B cell (primary cell): ENCODE measurements at regions not wholly inside any gene's neighbourhood (a gene's known extent, or its start where the extent isn't known, plus 50 kb on each side); places are given as distances from the start of the nearest gene placed in this dataset.

Experiments used
- EZH2 ChIP-seq: IDR thresholded peaks from 2 replicates; pipeline ENCODE4 v1.6.1; 2012; ENCODE audit warnings: borderline replicate concordance, low read depth, mild to moderate bottlenecking, moderate library complexity, low read length; ENCODE audit not compliant: insufficient read depth, poor library complexity, severe bottlenecking
- TF ChIP-seq, protein P1 (sequence below): fragments of 200-600 bp; IDR thresholded peaks from one replicate; pipeline ENCODE4 v1.8.0; 2022; ENCODE audit warnings: antibody characterized with exemption, mild to moderate bottlenecking

DNA sequence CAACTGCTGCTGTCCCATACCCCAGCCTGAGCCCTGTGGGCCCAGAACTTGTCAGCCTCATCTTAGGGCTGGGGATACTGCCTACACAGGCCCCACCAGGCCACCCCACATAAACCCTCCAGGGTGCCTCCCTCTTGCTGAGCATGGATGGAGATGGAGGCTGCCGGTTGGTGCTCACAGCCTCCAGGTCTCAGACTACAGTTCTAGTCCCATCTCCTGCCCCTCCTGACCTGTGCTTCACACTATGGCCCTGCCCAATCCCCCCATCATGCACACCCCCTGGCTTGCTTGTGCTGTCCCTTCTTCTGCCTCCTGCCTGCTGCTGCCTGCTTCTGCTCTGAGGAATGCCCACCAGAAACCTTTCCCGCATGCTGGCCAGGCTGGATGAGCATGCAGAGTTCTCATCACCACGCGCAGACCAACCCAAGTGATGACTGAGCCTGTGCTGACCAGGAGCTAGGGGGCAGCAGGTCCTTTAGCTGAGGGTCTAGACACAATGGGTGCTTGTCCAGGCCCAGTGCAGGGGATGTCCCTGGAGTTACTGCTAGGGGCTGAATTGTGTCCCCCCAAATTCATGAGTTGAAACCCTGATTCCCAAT is 138.4 kb upstream of the HS6ST1 start:
- TF ChIP-seq, protein P1, sequence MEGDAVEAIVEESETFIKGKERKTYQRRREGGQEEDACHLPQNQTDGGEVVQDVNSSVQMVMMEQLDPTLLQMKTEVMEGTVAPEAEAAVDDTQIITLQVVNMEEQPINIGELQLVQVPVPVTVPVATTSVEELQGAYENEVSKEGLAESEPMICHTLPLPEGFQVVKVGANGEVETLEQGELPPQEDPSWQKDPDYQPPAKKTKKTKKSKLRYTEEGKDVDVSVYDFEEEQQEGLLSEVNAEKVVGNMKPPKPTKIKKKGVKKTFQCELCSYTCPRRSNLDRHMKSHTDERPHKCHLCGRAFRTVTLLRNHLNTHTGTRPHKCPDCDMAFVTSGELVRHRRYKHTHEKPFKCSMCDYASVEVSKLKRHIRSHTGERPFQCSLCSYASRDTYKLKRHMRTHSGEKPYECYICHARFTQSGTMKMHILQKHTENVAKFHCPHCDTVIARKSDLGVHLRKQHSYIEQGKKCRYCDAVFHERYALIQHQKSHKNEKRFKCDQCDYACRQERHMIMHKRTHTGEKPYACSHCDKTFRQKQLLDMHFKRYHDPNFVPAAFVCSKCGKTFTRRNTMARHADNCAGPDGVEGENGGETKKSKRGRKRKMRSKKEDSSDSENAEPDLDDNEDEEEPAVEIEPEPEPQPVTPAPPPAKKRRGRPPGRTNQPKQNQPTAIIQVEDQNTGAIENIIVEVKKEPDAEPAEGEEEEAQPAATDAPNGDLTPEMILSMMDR: no peak
- no peak for TF ChIP-seq EZH2
